ENCODE measurements at regions not wholly inside any gene's neighbourhood (a gene's known extent, or its start where the extent isn't known, plus 50 kb on each side); places are given as distances from the start of the nearest gene placed in this dataset.

GRCh38 chr7:34330308-34330707 is 327.7 kb upstream of the NPSR1 start (continued):
- TF ChIP-seq ZNF462 (CRISPR knock-in tag; IDR thresholded peaks at IDR 0.05) (no peak), ETS1 (IDR thresholded peaks at IDR 0.05) (no peak), EZH2phosphoT487 (IDR thresholded peaks at IDR 0.05; ENCODE audit: unreplicated experiment) (no peak), CTCF (conservative IDR thresholded peaks at IDR 0.05; ENCODE audit: low read depth in 2 of 2) (no peak)

DNA sequence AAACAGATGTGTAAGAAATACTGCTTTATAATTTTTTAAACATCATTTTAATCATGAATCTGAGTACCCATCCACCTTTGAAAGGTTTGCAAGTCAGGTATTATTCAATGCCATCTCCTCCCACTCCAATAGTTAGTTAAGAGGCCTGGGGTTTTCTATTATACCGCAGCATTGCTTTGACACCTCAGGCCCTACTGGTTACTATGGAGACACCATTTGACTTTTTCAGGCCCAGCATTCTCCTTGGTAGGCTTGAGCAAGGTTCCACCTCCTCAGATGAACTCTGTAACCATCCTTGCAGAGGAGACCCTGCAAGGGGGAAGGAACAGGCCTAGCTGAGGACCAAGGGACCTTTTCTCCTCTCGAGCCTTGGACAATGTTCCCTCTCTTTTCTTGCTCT is 326.9 kb upstream of the NPSR1 start:
- Histone ChIP-seq H3K4me2 (no peak overlapping the region), H2AFZ (no peak overlapping the region), H4K20me1 (replicated peaks; ENCODE audit: insufficient read depth) (no peaks in the 10 kb centered on the region), H3K4me3 (no peak overlapping the region), H3K79me2 (replicated peaks; ENCODE audit: insufficient read depth) (no peaks in the 10 kb centered on the region), H3K36me3 (ENCODE audit: insufficient read depth) (no peaks in the 10 kb centered on the region), H3K27me3 (ENCODE audit: insufficient read depth) (no peaks in the 10 kb centered on the region), H3K4me1 (ENCODE audit: insufficient read depth) (peaks cover 9% of the 10 kb centered on the region), H3K27ac (ENCODE audit: low read depth) (no peak overlapping the region), H3F3A (replicated peaks; ENCODE audit: low read depth) (no peaks in the 10 kb centered on the region), H3K9me2 (ENCODE audit: insufficient read depth) (peaks cover 8% of the 10 kb centered on the region; the same call in 1 of the 2 replicates)
- no peaks in the 10 kb centered on the region for H3K36me3 Mint-ChIP-seq (ENCODE audit: low read depth)
- ATAC-seq, result 0 out of 3 replicates have a peak, but pooled peaks have one; percentile 25
- H3K27me3 Mint-ChIP-seq (ENCODE audit: insufficient read depth, low read depth, poor library complexity), result no peaks in the 10 kb centered on the region
- no peak for DNase-seq (ENCODE audit: low spot score)
- H3K4me3 Mint-ChIP-seq, result no peak overlapping the region
- no peaks in the 10 kb centered on the region for H3K9me3 Mint-ChIP-seq
- H3K4me1 Mint-ChIP-seq, result peaks cover 4% of the 10 kb centered on the region; the same call in 2 of the 3 replicates
- no peak overlapping the region for H3K27ac Mint-ChIP-seq
- TF ChIP-seq JUNB (IDR thresholded peaks at IDR 0.05; ENCODE audit: unreplicated experiment), result no peak
- TF ChIP-seq EZH2phosphoT487 (IDR thresholded peaks at IDR 0.05; ENCODE audit: unreplicated experiment), result no peak
- TF ChIP-seq REST (IDR thresholded peaks at IDR 0.05; ENCODE audit: unreplicated experiment), result no peak
- TF ChIP-seq NANOG (IDR thresholded peaks at IDR 0.05; ENCODE audit: borderline replicate concordance), result no peak

Data from GM23338 (cell line).